ENCODE measurements at regions not wholly inside any gene's neighbourhood (a gene's known extent, or its start where the extent isn't known, plus 50 kb on each side); places are given as distances from the start of the nearest gene placed in this dataset.

DNA sequence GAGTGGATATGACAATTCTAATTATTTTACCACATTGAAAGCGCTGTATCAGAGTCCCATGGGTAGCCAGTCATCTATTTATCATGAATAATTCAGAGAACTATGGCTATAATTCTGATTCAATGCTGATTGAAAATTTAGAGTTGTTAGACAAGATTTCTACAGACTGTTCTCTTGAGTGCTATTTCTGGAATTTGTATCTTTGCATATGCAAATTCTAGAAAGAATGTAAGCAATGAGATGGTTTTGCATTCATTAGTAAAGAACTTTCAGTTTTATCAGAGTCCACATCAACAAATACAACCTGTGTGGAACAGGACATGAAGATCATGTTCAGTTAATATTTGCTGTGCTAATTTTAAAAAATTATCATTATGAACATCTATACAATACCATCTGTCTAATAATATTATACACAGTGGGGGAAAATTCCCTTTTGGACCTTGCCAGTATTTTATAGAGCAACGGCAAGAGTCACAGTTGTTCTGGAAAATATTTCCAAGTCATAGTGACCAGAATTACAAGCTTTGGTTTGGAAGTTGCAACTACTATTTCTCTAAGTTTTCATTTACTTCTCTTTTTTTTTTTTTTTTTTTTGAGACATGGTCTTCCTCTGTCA lies 372.7 kb upstream of the PTGER4 start:
- no peak overlapping the region for H3K27ac ChIP-seq (ENCODE audit: low read length)

DNA sequence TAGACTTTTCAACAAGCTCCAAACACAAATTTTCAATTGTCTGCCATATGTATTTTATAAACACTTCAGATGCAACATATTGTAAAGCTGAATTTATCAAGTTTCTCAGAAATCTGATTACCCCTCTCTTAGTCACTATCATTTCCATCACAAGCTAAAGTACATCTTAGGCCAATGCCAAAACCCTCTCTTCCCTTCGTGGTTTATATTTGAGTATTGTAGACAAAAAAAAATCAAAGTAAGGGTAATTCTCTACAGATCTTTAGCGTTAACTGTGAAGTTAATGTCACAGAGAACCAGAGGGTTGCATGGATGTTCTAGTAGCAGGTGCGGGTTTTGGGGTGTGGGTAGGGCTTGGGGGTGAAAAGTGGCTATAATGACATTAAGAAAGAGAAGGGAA lies 387.7 kb upstream of the PTGER4 start:
- Histone ChIP-seq H3K27ac (ENCODE audit: low read length) (no peak overlapping the region), H3K27me3 (ENCODE audit: low read depth, low read length) (no peaks in the 10 kb centered on the region), H3K36me3 (replicated peaks; ENCODE audit: low read depth, low read length) (no peaks in the 10 kb centered on the region), H3K9ac (ENCODE audit: low read length) (no peak overlapping the region), H3K79me2 (ENCODE audit: low read length) (no peaks in the 10 kb centered on the region), H3K4me1 (ENCODE audit: low read length) (no peaks in the 10 kb centered on the region), H3K9me3 (ENCODE audit: insufficient read depth, low read length) (no peaks in the 10 kb centered on the region), H3K4me3 (ENCODE audit: low read length) (no peak overlapping the region), H4K20me1 (ENCODE audit: insufficient read depth, low read length) (no peaks in the 10 kb centered on the region), H3K4me2 (ENCODE audit: low read length) (no peak overlapping the region), H2AFZ (ENCODE audit: low read depth, low read length) (no peak overlapping the region)
- TF ChIP-seq, protein P1, sequence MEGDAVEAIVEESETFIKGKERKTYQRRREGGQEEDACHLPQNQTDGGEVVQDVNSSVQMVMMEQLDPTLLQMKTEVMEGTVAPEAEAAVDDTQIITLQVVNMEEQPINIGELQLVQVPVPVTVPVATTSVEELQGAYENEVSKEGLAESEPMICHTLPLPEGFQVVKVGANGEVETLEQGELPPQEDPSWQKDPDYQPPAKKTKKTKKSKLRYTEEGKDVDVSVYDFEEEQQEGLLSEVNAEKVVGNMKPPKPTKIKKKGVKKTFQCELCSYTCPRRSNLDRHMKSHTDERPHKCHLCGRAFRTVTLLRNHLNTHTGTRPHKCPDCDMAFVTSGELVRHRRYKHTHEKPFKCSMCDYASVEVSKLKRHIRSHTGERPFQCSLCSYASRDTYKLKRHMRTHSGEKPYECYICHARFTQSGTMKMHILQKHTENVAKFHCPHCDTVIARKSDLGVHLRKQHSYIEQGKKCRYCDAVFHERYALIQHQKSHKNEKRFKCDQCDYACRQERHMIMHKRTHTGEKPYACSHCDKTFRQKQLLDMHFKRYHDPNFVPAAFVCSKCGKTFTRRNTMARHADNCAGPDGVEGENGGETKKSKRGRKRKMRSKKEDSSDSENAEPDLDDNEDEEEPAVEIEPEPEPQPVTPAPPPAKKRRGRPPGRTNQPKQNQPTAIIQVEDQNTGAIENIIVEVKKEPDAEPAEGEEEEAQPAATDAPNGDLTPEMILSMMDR (IDR thresholded peaks at IDR 0.05; ENCODE audit: low read depth, low read length), result no peak

More for the DNA sequence above, 372.7 kb upstream of the PTGER4 start:
- Histone ChIP-seq H3K9ac (ENCODE audit: low read length) (no peak overlapping the region), H3K27me3 (ENCODE audit: low read depth, low read length) (no peaks in the 10 kb centered on the region), H3K79me2 (ENCODE audit: low read length) (no peaks in the 10 kb centered on the region), H3K4me3 (ENCODE audit: low read length) (no peak overlapping the region), H4K20me1 (ENCODE audit: insufficient read depth, low read length) (no peaks in the 10 kb centered on the region), H2AFZ (ENCODE audit: low read depth, low read length) (no peak overlapping the region), H3K4me2 (ENCODE audit: low read length) (no peak overlapping the region), H3K36me3 (replicated peaks; ENCODE audit: low read depth, low read length) (no peaks in the 10 kb centered on the region), H3K9me3 (ENCODE audit: insufficient read depth, low read length) (no peaks in the 10 kb centered on the region), H3K4me1 (ENCODE audit: low read length) (peaks cover 8% of the 10 kb centered on the region)
- no peak for TF ChIP-seq EZH2phosphoT487 (IDR thresholded peaks at IDR 0.05; ENCODE audit: low read depth)
- TF ChIP-seq, protein P1 (IDR thresholded peaks at IDR 0.05; ENCODE audit: low read depth, low read length), result no peak

DNA sequence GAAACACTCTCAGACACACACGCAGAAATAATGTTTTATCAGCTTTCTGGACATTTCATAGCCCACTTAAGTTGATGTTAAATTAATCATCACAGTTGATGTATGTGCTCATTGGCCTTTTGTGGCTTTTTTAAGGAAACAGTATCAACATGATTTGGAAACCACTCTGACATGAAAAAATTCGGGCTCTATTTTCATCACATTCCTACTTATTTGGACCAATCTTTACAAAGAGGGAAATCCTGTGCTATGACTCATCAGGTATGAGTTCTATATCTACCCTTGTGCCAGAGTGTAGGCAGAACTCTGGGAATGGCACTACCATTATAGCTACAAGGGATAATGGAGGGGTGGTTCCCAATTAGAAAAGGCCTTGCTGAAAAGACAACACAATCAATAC lies 388.4 kb upstream of the PTGER4 start:
- Histone ChIP-seq H3K27me3 (ENCODE audit: low read depth, low read length) (no peaks in the 10 kb centered on the region), H4K20me1 (ENCODE audit: insufficient read depth, low read length) (no peaks in the 10 kb centered on the region)

GRCh38 chr5:40288800-40289485 lies 390.8 kb upstream of the PTGER4 start:
- Histone ChIP-seq H4K20me1 (ENCODE audit: insufficient read depth, low read length) (no peaks in the 10 kb centered on the region), H3K9ac (ENCODE audit: low read length) (no peak overlapping the region), H3K27ac (ENCODE audit: low read length) (no peak overlapping the region), H3K9me3 (ENCODE audit: insufficient read depth, low read length) (no peaks in the 10 kb centered on the region), H3K4me2 (ENCODE audit: low read length) (no peak overlapping the region), H3K36me3 (replicated peaks; ENCODE audit: low read depth, low read length) (no peaks in the 10 kb centered on the region), H3K4me1 (ENCODE audit: low read length) (no peaks in the 10 kb centered on the region), H3K79me2 (ENCODE audit: low read length) (no peaks in the 10 kb centered on the region), H3K4me3 (ENCODE audit: low read length) (no peak overlapping the region), H2AFZ (ENCODE audit: low read depth, low read length) (no peak overlapping the region), H3K27me3 (ENCODE audit: low read depth, low read length) (no peaks in the 10 kb centered on the region)
- TF ChIP-seq EZH2phosphoT487 (IDR thresholded peaks at IDR 0.05; ENCODE audit: low read depth), result no peak
- TF ChIP-seq, protein P1 (IDR thresholded peaks at IDR 0.05; ENCODE audit: low read depth, low read length), result no peak

More for the DNA sequence above, 388.4 kb upstream of the PTGER4 start:
- Histone ChIP-seq H3K9ac (ENCODE audit: low read length) (no peak overlapping the region), H3K36me3 (replicated peaks; ENCODE audit: low read depth, low read length) (no peaks in the 10 kb centered on the region), H3K4me1 (ENCODE audit: low read length) (no peaks in the 10 kb centered on the region), H3K4me3 (ENCODE audit: low read length) (no peak overlapping the region), H3K27ac (ENCODE audit: low read length) (no peak overlapping the region), H3K9me3 (ENCODE audit: insufficient read depth, low read length) (no peaks in the 10 kb centered on the region), H3K4me2 (ENCODE audit: low read length) (no peak overlapping the region), H3K79me2 (ENCODE audit: low read length) (no peaks in the 10 kb centered on the region), H2AFZ (ENCODE audit: low read depth, low read length) (no peak overlapping the region)
- TF ChIP-seq, protein P1 (IDR thresholded peaks at IDR 0.05; ENCODE audit: low read depth, low read length), result no peak
- TF ChIP-seq EZH2phosphoT487 (IDR thresholded peaks at IDR 0.05; ENCODE audit: low read depth), result no peak

Measured in OCI-LY3 (cell line).